Neural progenitor cell (in vitro differentiated cells): ENCODE measurements at regions not wholly inside any gene's neighbourhood (a gene's known extent, or its start where the extent isn't known, plus 50 kb on each side); places are given as distances from the start of the nearest gene placed in this dataset.

Experiments
- CTCF ChIP-seq: fragments of 200-600 bp; sonication (generic); IDR thresholded peaks from 2 replicates; pipeline ENCODE4 v1.5.1; 2017; ENCODE audit warnings: antibody characterized with exemption, mild to moderate bottlenecking
- EZH2 ChIP-seq: fragments of 200-600 bp; sonication (generic); IDR thresholded peaks from 2 replicates; pipeline ENCODE4 v1.6.1; 2017; ENCODE audit warnings: antibody characterized with exemption, mild to moderate bottlenecking, moderate library complexity
- EZH2phosphoT487 ChIP-seq: fragments of 200-600 bp; sonication (generic); IDR thresholded peaks from 2 replicates; pipeline ENCODE4 v1.6.1; 2017; ENCODE audit warnings: antibody characterized with exemption

- no peak for TF ChIP-seq CTCF
- TF ChIP-seq EZH2 = no peak
- TF ChIP-seq EZH2phosphoT487 = no peak
Measured at GRCh38 chr16:6427621-6428020, 905.0 kb upstream of the RBFOX1 start.
